Prostate gland (tissue), 2 donors: ENCODE measurements at regions not wholly inside any gene's neighbourhood (a gene's known extent, or its start where the extent isn't known, plus 50 kb on each side); places are given as distances from the start of the nearest gene placed in this dataset.

Source experiments
- CTCF ChIP-seq, 4 experiments: fragments of 200-600 bp in 2 of 4; fragments of 450-650 bp in 2 of 4; sonication (generic) in 2 of 4; IDR thresholded peaks; 1 replicate in 3 of 4; 2 replicates in 1 of 4; pipeline ENCODE4 v1.5.1; 2016 to 2019; ENCODE audit warnings: antibody characterized with exemption in 4 of 4, mild to moderate bottlenecking in 2 of 4, moderate library complexity in 2 of 4
- POLR2AphosphoS5 ChIP-seq: sonication (generic); formaldehyde crosslinking; IDR thresholded peaks from one replicate; pipeline ENCODE4 v1.6.1; 2017; ENCODE audit warnings: antibody characterized with exemption

- TF ChIP-seq CTCF (IDR thresholded peaks at IDR 0.05) (no peak), POLR2AphosphoS5 (no peak)
Observed at GRCh38 chr6:137666202-137666774, 172.1 kb upstream of the OLIG3 start.
